ENCODE measurements at regions not wholly inside any gene's neighbourhood (a gene's known extent, or its start where the extent isn't known, plus 50 kb on each side); places are given as distances from the start of the nearest gene placed in this dataset.
A peak's percentile ranks its signal among the peaks of the same experiment; 100 is the strongest.

- DNase-seq, result no peak
Observed at GRCh38 chr2:122135021-122135937, 379.8 kb downstream of the TSN start.

- peak; percentile 4 for DNase-seq
Observed at GRCh38 chr2:122136056-122136455, 380.6 kb downstream of the TSN start.

GRCh38 chr2:122138561-122138960 lies 383.1 kb downstream of the TSN start:
- DNase-seq, result no peak

GRCh38 chr2:122139739-122140420 lies 384.4 kb downstream of the TSN start:
- no peak for DNase-seq

- DNase-seq, result no peak
Observed at GRCh38 chr2:122144884-122145283, 389.4 kb downstream of the TSN start.

DNA sequence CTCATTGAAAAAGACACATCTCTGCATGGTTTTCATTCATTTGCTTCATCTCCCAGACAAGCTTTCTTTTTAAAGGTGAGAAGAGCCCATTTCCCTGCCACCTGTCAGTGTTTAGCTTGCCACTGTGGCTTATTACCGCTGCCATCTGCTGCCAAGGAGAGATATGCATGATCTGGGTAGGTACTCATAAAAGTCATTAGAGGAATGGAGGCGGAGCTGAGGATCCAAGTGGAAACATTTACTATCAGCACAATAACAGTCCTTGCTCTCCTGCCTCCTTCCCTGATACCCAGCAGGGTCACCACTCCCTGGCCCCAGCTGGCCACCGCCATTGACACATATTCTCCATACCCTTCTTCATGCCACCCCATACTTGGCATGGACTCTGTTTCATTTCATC lies 390.4 kb downstream of the TSN start:
- peak; percentile 15 for DNase-seq

DNA sequence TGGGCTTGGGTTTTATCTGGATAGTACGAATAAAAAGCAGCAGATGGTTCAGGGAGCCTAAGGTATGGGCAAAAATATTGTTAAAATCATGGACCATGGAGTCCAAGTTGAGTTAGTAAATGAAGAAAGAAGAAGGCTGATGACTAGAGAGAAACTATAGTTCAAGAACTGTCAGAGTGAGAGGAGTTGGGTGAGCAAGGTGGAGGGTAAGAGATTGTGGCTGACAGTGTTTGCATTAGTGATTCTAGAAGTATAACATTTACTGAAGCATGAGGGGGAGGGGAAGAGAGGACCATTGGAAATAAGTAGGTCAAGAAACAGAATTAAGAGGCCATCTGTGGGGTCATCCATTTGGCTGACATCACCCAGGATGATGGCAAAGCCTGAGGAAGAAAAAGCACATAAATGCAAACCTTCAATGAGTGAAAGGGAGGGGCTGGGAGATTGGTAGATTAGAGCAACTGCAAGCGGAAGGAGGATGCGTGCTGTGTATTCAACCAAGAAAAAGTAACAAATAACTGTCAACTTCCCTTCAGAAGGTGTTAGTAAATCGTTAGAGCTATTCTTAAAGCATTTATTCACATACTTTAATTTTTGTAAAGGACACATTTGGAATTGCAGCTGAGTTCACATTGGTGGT lies 392.8 kb downstream of the TSN start:
- no peak for DNase-seq

DNA sequence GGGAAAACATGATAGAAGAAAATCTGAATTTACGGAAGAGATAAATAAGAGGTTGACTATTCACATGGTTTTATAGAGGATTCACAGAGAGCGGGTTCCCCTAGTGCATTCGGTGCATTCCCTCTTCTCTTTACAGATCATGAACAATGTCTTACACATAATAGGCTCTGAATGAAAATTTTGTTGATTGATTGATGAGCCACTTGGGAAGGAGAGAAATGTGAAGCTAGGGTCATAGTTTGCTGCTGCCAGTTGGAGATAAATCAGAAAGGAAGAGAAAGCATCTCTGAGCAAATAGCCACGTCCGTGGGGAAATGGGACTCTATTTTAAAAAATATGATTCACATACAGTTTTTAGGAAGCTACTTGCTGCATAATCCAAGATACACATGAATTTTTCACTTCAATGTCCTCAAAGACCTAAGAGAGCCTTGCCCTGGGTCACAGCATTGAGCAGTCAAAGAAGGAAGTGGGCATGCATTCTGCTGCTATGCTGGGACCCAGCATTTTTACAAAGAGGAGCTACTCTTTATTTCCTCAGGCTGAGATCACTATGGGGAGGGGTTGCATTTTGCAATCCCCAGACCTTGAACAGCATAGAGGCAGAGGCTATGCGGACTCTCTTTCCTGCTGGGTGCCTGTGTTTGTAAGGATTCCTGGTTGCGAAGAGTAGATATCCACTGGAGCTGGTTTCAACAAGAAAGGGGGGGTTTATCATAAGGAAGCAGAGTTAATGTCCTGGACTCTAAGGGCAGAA lies 395.3 kb downstream of the TSN start:
- no peak for DNase-seq

DNA sequence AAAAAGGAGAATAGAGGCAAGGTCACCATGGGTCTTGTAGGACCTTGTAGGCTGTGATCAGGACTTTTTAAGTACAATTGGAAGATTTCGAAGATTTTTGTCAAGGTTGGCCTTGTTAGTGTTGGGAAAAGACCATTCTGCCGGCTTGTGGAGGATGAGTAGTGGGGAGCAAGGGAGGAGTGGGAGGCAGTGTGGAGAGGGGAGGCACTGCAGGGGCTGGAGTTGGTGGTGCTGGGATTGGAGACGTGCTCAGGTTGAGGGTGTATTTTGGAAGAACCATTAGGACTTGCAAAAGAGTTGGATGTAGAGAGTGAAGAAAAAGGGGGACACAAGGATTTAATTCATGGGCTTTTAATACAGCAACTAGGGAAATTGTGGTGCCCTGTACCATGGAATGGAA lies 397.1 kb downstream of the TSN start:
- no peak for DNase-seq

- DNase-seq, result no peak
Observed at GRCh38 chr2:122156176-122156890, 400.9 kb downstream of the TSN start.

GRCh38 chr2:122157158-122157557 lies 401.7 kb downstream of the TSN start:
- DNase-seq, result no peak

GRCh38 chr2:122163617-122164016 lies 408.2 kb downstream of the TSN start:
- no peak for DNase-seq

DNA sequence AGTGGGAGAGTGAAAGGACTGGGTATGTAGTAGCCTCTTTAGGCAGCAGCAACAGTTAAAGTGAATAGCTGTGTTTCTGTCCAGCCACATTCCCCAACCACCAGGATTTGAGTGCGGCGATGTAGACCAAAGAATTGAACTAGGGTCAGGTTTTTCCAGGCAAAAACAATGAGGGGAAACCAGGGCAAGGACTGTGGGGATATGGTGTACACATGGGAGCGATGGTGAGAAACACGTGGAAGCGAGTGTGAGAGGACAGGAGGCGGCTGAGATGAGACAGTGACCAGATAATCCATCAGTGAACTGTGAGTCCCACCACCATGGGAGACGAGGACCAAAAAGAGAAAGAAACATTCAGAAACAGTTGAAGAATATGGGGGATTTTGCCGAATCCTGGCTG lies 409.5 kb downstream of the TSN start:
- no peak for DNase-seq

DNA sequence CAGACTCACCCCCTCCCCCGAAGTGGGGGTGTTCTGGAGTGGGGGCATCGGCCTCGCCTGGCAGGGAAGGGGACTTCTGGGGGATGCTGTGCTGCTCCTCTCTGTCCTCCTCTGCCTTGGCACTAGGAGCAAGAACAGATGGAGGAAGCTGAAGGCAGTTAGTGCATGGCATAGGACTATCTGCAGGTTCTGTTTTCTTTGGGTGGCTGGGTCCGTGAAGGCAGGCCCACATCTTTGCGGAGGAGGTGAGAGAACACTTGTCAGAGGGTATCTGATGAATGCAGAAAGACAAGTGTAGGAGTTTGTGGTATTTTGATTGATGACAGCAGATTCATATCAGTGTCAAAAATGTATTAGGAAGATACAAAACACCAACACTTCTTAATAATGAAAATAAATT lies 411.4 kb downstream of the TSN start:
- no peak for DNase-seq

DNA sequence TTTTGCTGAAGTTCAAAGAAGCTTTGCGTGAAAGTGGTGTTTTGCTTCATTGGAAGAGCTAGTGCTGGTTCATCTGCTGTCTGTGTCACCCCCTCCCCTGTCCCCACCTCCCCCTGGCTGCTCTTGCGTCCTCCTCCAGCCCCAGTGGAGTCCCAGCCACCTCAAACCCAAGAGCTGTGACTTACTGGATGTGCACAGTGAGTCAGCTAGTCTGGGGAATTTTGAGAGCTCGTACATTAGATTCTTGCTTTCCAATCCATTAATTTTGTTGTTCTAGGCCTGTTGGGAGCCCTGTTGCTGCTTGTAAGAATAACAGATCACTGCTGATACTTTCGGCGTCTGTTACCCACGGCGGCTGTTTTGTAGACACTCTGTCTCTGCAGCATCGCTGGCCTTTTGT lies 412.1 kb downstream of the TSN start:
- DNase-seq, result no peak

DNA sequence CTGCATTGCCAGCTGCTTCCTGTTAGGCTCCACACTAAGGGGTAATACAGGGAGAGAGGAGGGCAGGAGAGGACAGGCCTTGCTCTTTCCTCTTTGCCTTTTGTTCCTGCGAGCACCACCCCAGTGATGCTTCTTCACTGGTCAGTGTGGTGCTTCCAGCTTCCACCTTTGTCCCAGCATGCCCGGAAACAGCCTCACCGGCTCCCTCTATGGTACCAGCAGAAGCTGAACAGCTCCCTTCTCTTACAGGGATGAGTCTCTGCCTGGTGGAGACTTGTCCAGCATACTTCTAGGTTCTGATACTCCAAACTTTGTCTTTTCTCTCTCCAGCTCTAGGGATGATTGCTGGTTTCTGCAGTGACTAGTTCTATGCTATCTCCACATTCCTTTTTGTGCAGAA lies 413.3 kb downstream of the TSN start:
- no peak for DNase-seq

GRCh38 chr2:122172812-122173211 lies 417.4 kb downstream of the TSN start:
- no peak for DNase-seq

DNA sequence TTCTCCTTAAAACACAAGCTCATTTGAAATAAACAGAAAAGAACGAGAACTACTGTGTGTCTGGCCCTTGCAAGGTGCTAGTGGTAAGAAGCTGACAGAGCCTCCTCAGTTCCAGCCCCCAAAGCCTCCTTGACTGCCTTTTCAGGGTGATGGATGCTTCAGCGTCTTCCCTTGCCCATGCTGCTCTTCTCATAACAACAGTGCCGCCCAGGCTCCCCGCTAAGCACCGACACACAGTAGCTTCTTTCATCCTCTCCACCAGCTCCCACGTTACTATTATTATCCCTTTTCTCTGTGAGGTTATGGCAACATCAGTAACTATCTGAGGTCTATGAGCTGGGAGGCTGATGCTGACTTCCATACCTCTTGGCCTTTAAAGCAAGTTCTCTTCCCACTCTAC lies 418.6 kb downstream of the TSN start:
- DNase-seq, result no peak

- DNase-seq, result no peak
Observed at GRCh38 chr2:122179492-122180165, 424.2 kb downstream of the TSN start.

GRCh38 chr2:122180972-122181371 lies 425.5 kb downstream of the TSN start:
- no peak for DNase-seq

DNA sequence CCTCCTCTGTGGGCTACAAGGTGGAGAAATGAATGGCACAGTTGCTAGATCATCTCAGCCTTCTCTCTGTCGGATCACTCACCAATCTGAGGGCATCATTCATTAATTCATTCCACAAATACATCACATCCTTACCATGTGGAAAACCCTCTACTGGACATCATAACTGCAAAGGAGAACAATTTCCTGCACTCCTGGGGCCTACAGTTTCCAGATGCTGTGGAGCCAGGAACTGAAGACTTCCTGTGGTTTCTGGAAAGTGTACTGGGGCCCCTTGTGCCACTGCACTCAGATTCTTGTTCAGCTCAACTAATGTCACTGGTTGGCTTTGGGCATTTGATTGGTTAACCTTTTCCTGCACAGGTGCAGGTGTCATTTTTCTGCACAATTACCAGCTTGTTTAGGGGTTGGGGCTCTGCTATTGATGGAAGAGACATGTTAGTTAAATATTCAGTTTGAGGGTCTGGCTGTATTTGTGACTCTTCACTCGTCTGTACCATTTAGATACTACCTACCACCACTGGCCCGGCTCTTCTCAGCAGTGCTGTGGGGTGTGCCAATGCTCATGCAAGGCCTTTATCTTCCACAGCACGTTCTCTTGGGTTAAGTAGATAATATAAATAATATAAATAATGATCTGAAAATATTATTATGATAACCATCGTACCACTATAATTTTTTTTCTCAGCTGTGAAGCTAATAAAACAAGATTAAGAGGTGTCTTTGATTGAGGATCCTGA lies 427.3 kb downstream of the TSN start:
- no peak for DNase-seq
